ENCODE measurements at regions not wholly inside any gene's neighbourhood (a gene's known extent, or its start where the extent isn't known, plus 50 kb on each side); places are given as distances from the start of the nearest gene placed in this dataset.

DNA sequence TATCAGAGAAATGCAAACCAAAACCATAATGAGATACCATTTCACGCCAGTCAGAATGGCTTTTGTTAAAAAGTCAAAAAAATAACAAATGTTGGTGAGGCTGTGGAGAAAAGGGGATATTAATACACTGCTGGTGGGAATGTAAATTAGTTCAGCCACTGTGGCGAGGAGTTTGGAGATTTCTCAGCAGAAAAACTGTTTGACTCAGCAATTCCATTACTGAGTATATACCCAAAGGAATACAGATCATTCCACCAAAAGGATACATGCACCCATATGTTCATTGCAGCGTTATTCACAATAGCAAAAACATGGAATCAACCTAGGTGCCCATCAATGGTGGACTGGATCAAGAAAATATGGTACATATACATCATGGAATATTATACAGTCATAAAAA, 54.5 kb upstream of the WDR75 start:
- no peak for TF ChIP-seq POLR2A (IDR thresholded peaks at IDR 0.05)
- TF ChIP-seq, protein P1, sequence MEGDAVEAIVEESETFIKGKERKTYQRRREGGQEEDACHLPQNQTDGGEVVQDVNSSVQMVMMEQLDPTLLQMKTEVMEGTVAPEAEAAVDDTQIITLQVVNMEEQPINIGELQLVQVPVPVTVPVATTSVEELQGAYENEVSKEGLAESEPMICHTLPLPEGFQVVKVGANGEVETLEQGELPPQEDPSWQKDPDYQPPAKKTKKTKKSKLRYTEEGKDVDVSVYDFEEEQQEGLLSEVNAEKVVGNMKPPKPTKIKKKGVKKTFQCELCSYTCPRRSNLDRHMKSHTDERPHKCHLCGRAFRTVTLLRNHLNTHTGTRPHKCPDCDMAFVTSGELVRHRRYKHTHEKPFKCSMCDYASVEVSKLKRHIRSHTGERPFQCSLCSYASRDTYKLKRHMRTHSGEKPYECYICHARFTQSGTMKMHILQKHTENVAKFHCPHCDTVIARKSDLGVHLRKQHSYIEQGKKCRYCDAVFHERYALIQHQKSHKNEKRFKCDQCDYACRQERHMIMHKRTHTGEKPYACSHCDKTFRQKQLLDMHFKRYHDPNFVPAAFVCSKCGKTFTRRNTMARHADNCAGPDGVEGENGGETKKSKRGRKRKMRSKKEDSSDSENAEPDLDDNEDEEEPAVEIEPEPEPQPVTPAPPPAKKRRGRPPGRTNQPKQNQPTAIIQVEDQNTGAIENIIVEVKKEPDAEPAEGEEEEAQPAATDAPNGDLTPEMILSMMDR (IDR thresholded peaks at IDR 0.05) = no peak
- H3K4me3 ChIP-seq = no peak overlapping the region
- no peaks in the 10 kb centered on the region for H3K27me3 ChIP-seq
- DNase-seq (no peak), ATAC-seq (no peak)
- peaks cover 0 to 6% (median 0%) of the 10 kb centered on the region in 12 donors for H3K9me3 ChIP-seq
- no peak overlapping the region for H3K27ac ChIP-seq
- intact Hi-C loops (cut with DNase I) = no loop called here
- H3K4me1 ChIP-seq = no peaks in the 10 kb centered on the region
- no peaks in the 10 kb centered on the region for H3K36me3 ChIP-seq
- whole genome bisulfite sequencing, 4 donors = 84 to 93% (median 88%) methylated on average over 3 of the region's 3 CpGs

DNA sequence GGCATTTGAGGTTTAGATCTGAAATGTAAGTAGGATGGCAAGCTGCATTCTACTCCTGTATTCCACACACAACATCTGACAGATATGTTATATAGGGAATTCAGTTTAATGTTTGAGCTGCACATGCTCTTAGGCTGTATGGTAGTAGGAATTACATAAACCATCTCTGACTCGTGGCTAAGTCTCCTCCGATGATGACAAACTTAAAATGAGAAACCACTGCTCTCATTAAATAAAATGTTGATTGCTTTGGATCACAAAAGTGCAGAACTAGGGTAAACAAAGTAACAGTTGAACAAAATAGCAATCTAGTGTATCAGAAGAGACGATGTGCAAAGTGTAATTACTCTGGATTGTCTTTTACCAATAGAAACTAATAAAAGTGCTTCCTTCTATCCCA, 50.1 kb upstream of the WDR75 start:
- intact Hi-C loops (cut with DNase I) = no loop called here
- H3K27ac ChIP-seq = no peak overlapping the region
- WGBS, 4 donors = 85 to 88% (median 87%) methylated on average over 3 of the region's 3 CpGs
- H3K4me1 ChIP-seq = no peaks in the 10 kb centered on the region
- no peaks in the 10 kb centered on the region for H3K27me3 ChIP-seq
- no peaks in the 10 kb centered on the region for H3K36me3 ChIP-seq
- TF ChIP-seq POLR2A (IDR thresholded peaks at IDR 0.05) = no peak
- TF ChIP-seq, protein P1 (IDR thresholded peaks at IDR 0.05) = no peak
- DNase-seq = no peak
- no peak for ATAC-seq
- H3K4me3 ChIP-seq = no peak overlapping the region
- peaks cover 0 to 6% (median 0%) of the 10 kb centered on the region in 12 donors for H3K9me3 ChIP-seq

Data from heart left ventricle (tissue), 16 donors.